ENCODE measurements at regions not wholly inside any gene's neighbourhood (a gene's known extent, or its start where the extent isn't known, plus 50 kb on each side); places are given as distances from the start of the nearest gene placed in this dataset.
"Not testable (repeated sequence)": the region's sequence is repeated elsewhere in the genome, so short reads cannot be mapped to it uniquely, and the experiment has no call there.

- DNase-seq (ENCODE audit: low read depth in 2 of 2) = no peak
Measured at GRCh38 chr2:48043746-48044145, 137.4 kb upstream of the FBXO11 start.

DNA sequence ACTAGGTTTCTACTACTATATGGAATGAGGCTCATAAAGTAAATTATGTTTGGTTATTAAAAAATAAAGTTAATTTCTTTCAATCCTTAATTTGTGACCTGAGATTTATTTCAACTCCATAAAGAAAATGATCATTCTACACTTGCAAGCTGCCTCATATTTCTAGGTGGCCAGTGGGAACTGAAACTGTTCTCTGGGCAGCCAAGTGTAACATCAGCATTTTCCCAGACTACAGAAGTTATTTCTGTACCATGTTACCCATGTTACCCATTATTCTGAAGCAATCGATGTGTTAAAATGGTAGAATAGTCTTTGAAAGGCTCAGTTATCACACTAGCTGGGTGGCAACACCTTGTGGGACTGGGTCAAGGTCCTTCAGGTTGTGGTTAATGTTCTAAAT lies 139.3 kb upstream of the FBXO11 start:
- DNase-seq (ENCODE audit: low read depth in 2 of 2) = no peak

- DNase-seq (ENCODE audit: low read depth in 2 of 2) = no peak
Measured at GRCh38 chr2:48048476-48049171, 142.3 kb upstream of the FBXO11 start.

DNA sequence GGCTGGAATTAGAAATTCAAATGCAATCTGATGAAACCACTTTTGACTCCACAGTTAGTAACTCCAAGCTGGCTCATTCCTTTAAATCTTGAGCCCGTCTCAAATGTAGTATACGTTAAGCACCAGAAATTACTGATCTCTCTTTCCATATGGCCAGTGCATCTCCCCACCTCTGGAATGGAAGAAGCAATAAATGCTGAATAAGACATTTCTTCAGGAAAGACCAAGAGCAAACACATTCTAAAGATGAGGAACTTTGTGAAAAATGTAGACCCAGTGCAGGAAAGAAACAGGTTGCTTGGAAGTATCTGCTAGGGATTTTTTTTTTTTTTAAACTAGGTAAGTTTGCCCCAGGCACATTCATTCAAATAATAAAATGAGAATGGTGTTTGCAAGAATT lies 143.1 kb upstream of the FBXO11 start:
- no peak for DNase-seq (ENCODE audit: low read depth in 2 of 2)

DNA sequence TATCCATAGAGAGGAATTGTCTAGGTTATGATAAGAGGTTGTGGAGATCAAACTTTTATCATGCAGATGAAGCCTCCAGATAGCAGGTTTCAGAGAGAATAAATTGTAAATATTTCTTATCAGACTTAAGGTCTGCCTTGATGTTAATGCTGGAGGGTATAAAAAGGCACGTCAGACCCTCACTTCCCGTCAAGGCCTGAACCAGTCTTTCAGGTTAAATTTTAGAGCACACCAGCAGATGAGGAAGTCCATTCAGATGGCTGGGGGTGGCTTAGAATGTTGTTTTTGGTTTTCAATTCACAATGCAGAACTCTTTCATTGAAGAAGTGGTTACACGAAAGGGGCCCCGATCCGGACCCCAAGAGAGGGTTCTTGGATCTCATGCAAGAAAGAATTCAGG lies 144.4 kb upstream of the FBXO11 start:
- no peak for DNase-seq (ENCODE audit: low read depth in 2 of 2)

DNA sequence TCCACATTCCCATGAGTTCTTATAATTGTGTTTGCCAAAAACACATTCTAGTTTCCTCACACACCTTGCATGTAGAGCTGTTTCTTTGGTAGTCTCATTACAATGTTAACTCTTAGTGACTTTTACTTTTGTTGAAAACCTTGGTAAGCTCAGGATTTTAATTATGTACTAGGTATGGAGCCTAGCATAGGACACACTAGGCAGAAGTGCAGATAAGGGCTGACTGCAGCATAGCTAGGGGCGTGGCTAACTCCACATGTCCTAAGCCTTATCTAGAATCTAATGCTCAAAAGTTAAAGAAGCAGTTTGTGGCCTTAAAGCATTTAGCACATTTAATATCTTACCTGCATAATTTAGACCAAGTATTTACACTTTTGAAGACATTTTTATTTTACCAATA lies 153.7 kb upstream of the FBXO11 start:
- no peak for DNase-seq (ENCODE audit: low read depth in 2 of 2)

DNA sequence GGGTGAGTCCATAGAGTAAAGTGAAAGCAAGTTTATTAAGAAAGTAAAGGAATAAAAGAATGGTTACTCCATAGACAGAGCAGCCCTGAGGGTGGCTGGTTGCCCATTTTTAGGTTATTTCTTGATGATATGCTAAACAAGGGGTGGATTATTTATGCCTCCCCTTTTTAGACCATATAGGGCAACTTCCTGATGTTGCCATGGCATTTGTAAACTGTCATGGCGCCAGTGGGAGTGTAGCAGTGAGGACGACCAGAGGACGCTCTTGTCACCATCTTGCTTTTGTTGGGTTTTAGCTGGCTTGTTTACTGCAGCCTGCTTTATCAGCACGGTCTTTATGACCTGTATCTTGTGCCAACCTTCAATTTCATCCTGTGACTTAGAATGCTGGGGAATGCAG lies 155.4 kb upstream of the FBXO11 start:
- not testable (repeated sequence) for DNase-seq (ENCODE audit: low read depth in 2 of 2)

DNA sequence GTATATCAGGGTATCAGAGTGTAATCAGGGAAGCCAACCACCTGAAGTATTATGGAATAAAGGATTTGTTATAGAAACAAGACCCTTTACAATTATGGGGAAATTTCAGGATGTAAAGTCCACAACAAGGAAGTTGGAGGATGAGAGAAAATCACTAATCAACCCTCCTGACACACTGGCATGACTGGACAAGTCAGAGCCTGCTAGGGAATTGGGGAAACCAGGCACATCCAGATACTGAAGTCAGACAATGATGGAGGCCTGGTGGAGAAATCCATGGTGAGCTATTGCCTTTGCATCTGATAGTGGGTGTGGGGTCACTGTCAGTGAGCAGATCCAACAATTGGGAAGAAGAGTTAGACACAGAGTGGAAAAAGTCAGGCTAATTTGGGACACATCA lies 158.8 kb upstream of the FBXO11 start:
- DNase-seq (ENCODE audit: low read depth in 2 of 2) = no peak

GRCh38 chr2:48066000-48066399 lies 159.7 kb upstream of the FBXO11 start:
- DNase-seq (ENCODE audit: low read depth in 2 of 2) = no peak

DNA sequence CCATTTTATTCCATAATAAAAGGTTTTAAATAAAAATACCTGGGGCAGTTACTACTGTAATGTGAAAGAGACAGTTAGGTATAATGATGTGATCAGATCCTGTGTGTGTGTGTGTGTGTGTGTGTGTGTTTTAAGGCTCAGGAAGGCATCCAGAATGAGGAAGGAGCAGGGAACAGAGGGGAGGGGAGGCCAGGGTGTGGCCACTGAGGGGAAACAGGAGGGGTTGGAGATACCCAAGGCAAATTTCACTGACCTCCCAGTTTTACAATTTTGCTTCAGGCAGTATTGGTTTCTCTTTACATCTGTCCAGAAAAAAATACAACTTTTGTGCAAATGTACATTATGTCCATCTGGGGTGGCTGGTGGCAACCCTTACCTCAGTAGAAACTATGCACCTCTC lies 163.5 kb upstream of the FBXO11 start:
- DNase-seq (ENCODE audit: low read depth in 2 of 2) = no peak

GRCh38 chr2:48070415-48070814 lies 164.1 kb upstream of the FBXO11 start:
- DNase-seq (ENCODE audit: low read depth in 2 of 2) = no peak

- DNase-seq (ENCODE audit: low read depth in 2 of 2) = no peak
Measured at GRCh38 chr2:48072583-48072982, 166.3 kb upstream of the FBXO11 start.

- DNase-seq (ENCODE audit: low read depth in 2 of 2) = no peak
Measured at GRCh38 chr2:48075631-48076030, 169.3 kb upstream of the FBXO11 start.

GRCh38 chr2:48080534-48081316 lies 174.4 kb upstream of the FBXO11 start:
- DNase-seq (ENCODE audit: low read depth in 2 of 2) = no peak

DNA sequence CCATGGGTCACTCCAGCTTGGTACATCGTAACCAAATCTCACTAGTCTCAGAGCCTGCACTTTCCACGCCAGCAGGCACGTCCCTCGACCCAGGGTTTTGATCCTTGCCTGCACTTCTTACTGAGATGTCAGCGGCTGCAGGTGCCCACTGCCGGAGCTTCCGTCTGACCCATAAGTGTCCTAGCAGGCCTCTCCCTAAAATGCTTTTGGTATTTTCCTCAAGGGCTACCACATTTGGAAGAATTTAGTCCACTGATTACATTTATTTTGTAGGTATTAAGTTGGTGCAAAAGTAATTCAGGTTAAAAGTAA lies 175.0 kb upstream of the FBXO11 start:
- DNase-seq (ENCODE audit: low read depth in 2 of 2) = no peak

- no peak for DNase-seq (ENCODE audit: low read depth in 2 of 2)
Measured at GRCh38 chr2:48085888-48086287, 179.6 kb upstream of the FBXO11 start.

- DNase-seq (ENCODE audit: low read depth in 2 of 2) = no peak
Measured at GRCh38 chr2:48088994-48089393, 182.7 kb upstream of the FBXO11 start.

GRCh38 chr2:48089644-48090043 lies 183.3 kb upstream of the FBXO11 start:
- DNase-seq (ENCODE audit: low read depth in 2 of 2) = no peak

DNA sequence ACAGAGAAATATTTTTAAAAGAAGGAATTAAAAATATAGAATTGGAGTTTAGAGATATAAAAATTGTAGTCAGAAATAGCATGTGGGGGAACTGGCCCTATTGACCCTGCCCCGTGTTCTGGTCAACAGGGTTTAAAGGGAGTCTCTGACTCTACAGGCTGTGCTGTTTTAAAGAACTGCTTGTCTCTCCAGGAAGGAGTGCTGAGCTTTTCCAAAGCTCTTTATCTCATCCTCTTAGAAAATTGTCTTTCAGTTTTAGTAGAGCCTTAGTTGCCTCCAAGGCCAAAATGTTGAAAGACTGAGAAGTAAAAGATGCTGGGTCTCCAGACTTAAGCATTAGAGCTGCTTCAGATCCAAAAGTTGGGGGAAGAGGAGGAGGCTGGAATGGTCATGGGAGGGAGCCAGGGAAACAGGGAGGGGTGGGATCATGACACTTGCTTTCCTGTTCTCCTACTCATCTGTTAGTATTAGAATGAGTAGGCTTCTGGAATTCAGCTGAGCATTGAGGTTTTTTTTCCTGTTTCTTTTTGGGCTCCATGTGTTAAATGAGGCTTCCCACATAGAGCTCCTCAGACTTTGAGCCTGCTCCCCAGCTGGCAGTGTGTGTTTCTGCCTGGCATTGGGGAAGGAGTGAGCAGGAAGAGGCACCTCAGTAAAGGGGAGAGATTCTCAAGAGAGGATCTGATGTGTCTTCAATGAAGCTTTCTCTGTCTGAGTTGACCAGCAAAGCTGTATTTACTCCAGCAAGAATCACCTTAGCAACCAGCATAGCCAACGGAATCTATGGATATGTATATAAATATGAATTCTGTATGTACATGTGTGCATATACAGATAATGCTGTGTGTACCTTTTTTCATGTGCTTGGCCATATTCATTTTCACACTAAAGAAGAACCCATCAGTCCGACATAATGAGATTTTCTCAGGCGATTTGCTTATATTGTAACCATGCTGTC lies 186.8 kb upstream of the FBXO11 start:
- DNase-seq (ENCODE audit: low read depth in 2 of 2) = no peak

DNA sequence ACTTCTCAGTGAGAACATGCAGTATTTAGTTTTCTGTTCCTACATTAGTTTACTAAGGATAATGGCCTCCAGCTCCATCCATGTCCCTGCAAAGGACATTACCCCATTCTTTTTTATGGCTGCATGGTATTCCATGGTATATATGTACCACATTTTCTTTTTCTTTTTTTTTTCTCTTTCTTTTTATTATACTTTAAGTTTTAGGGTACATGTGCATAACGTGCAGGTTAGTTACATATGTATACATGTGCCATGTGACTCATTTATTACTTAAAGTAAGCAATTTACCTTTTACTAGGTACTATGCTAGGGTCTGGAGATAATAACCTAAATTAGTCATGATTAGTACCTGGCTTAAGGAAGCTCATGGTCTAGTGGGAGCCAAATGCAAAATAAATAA lies 190.5 kb upstream of the FBXO11 start:
- DNase-seq (ENCODE audit: low read depth in 2 of 2) = not testable (repeated sequence)

DNA sequence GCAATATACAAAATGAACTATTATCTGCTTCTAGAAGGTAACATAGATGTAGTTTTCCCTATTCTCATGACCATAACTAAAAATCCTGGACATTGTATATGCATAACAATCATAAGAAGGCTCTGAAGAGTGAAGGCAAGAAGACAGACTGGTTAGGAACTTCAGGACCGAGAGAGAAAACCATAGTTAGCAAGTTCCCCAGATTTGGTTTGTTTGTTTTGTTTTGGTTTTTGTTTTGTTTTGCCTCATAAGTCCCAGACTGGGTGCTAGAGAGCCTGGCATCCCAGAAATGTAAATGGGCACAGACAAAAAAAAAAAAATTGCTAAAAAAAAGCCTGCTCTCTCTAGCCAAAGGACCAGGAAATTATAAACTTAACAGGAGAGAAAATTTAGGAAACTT lies 192.2 kb upstream of the FBXO11 start:
- DNase-seq (ENCODE audit: low read depth in 2 of 2) = no peak

- no peak for DNase-seq (ENCODE audit: low read depth in 2 of 2)
Measured at GRCh38 chr2:48104418-48104817, 198.1 kb upstream of the FBXO11 start.

- no peak for DNase-seq (ENCODE audit: low read depth in 2 of 2)
Measured at GRCh38 chr2:48105848-48106247, 199.6 kb upstream of the FBXO11 start.
